ENCODE measurements at regions not wholly inside any gene's neighbourhood (a gene's known extent, or its start where the extent isn't known, plus 50 kb on each side); places are given as distances from the start of the nearest gene placed in this dataset.
"Not testable (repeated sequence)": the region's sequence is repeated elsewhere in the genome, so short reads cannot be mapped to it uniquely, and the experiment has no call there.

- intact Hi-C loops (cut with DNase I); H3K4me3 ChIP-seq; H3K9me3 ChIP-seq; H3K27ac ChIP-seq; H3K27me3 ChIP-seq (replicated peaks; ENCODE audit: insufficient read depth); H3K36me3 ChIP-seq; H3K4me1 ChIP-seq (replicated peaks): not testable (repeated sequence)
- peak; percentile 65 to 85 (median 72) for TF ChIP-seq CTCF (IDR thresholded peaks at IDR 0.05)
- 65% methylated on average over 4 of the region's 50 CpGs for WGBS
- DNase-seq (ENCODE audit: low spot score): peak; percentile 53
These were observed 126.1 kb downstream of the METRNL start for GRCh38 chr17:83205387-83206035.

GRCh38 chr17:83206036-83206394, 126.6 kb downstream of the METRNL start:
- intact Hi-C loops (cut with DNase I); H3K27ac ChIP-seq; H3K27me3 ChIP-seq (replicated peaks; ENCODE audit: insufficient read depth); H3K4me1 ChIP-seq (replicated peaks); H3K36me3 ChIP-seq; DNase-seq (ENCODE audit: low spot score); H3K4me3 ChIP-seq; H3K9me3 ChIP-seq: not testable (repeated sequence)
- WGBS: 84% methylated on average over 3 of the region's 3 CpGs

DNA sequence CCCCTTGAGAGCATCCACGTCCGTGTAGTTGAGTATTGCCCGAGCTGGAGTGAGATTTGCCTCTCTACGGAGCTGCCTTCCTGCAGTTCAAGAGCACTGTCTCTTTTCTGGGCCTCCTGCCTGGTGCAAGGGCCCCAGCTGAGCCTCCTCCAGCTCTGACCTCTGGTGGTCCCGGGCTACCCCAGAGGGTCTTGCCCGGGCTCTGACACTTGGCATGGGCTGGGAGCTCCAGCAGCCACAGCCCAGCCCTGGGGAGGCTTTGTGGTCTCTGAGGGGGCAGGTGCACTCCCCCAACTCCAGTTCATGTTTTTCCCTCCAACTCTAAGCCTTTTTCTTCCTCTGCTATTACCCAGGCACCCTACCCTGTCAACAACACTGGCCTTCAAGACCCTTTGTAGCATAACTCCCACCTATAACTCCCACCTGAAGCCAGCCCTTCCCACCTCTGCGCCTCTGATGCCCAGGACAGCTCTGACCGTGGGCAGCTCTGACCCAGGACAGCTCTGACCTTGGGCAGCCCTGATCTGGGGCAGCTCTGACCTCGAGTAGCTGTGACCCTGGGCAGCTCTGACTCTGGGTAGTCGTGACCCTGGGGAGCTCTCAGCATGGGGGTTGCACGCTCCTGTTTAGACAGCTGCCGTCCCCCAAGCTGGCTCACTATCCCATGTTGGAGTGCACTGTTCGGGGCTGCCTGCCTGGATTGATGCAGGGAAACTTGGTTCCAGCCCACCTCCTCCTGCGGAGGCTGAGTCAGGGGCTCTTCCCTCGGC, 127.6 kb downstream of the METRNL start:
- H3K27ac ChIP-seq; DNase-seq (ENCODE audit: low spot score); H3K4me1 ChIP-seq (replicated peaks); H3K36me3 ChIP-seq; H3K9me3 ChIP-seq; intact Hi-C loops (cut with DNase I); H3K27me3 ChIP-seq (replicated peaks; ENCODE audit: insufficient read depth); H3K4me3 ChIP-seq: not testable (repeated sequence)
- WGBS: 56% methylated on average over 6 of the region's 15 CpGs

- intact Hi-C loops (cut with DNase I); H3K27me3 ChIP-seq (replicated peaks; ENCODE audit: insufficient read depth); H3K27ac ChIP-seq; H3K9me3 ChIP-seq; H3K4me1 ChIP-seq (replicated peaks); H3K36me3 ChIP-seq; H3K4me3 ChIP-seq: not testable (repeated sequence)
- DNase-seq (ENCODE audit: low spot score): peak; percentile 11
- no CpG with 5 or more reads among the region's 1 CpG for WGBS
These were observed 167.6 kb downstream of the METRNL start for GRCh38 chr17:83247001-83247400.
